GM12875 (cell line): ENCODE measurements at regions not wholly inside any gene's neighbourhood (a gene's known extent, or its start where the extent isn't known, plus 50 kb on each side); places are given as distances from the start of the nearest gene placed in this dataset.
"Not testable (repeated sequence)": the region's sequence is repeated elsewhere in the genome, so short reads cannot be mapped to it uniquely, and the experiment has no call there.

Experiments
- H3K4me3 ChIP-seq: one replicate; pipeline ENCODE4 v1.5.1; 2011; ENCODE audit warnings: low read depth, low read length, control low read depth
- CTCF ChIP-seq: IDR thresholded peaks from 2 replicates; pipeline ENCODE4 v1.5.1; 2011; ENCODE audit warnings: low read depth, mild to moderate bottlenecking, control low read depth, inconsistent platforms, low read length, moderate library complexity, borderline replicate concordance; ENCODE audit not compliant: insufficient read depth

GRCh38 chr2:217599906-217600305, 402.9 kb downstream of the TNS1 start:
- no peak for TF ChIP-seq CTCF
- no peak overlapping the region for H3K4me3 ChIP-seq

GRCh38 chr2:217597681-217598080, 405.1 kb downstream of the TNS1 start:
- TF ChIP-seq CTCF, result no peak
- H3K4me3 ChIP-seq, result no peak overlapping the region

GRCh38 chr2:217597145-217597544, 405.6 kb downstream of the TNS1 start:
- TF ChIP-seq CTCF, result no peak
- no peak overlapping the region for H3K4me3 ChIP-seq

GRCh38 chr2:217593732-217594131, 409.1 kb downstream of the TNS1 start:
- TF ChIP-seq CTCF, result no peak
- no peak overlapping the region for H3K4me3 ChIP-seq

- no peak overlapping the region for H3K4me3 ChIP-seq
- no peak for TF ChIP-seq CTCF
Observed at GRCh38 chr2:217588266-217588665, 414.5 kb downstream of the TNS1 start.

GRCh38 chr2:217585362-217585761, 417.4 kb downstream of the TNS1 start:
- TF ChIP-seq CTCF, result no peak
- H3K4me3 ChIP-seq, result no peak overlapping the region

- not testable (repeated sequence) for H3K4me3 ChIP-seq
Observed at GRCh38 chr2:217580407-217580806, 422.4 kb downstream of the TNS1 start.

- no peak for TF ChIP-seq CTCF
- H3K4me3 ChIP-seq, result no peak overlapping the region
Observed at GRCh38 chr2:217573571-217573970, 429.2 kb downstream of the TNS1 start.
